Psoas muscle (tissue), 7 donors: ENCODE measurements at regions not wholly inside any gene's neighbourhood (a gene's known extent, or its start where the extent isn't known, plus 50 kb on each side); places are given as distances from the start of the nearest gene placed in this dataset.

Experiments used
- ATAC-seq, 4 donors: fragments of 200-7000 bp; cut with Tn5 transposase; one replicate each; pipeline ENCODE4 v1.9.1; 2020; ENCODE audit warnings: moderate library complexity in 3 of 4, mild to moderate bottlenecking in 2 of 4
- DNase-seq, 2 donors: peaks; one replicate each; pipeline ENCODE4 v3.0.0-alpha.2; 2020
- H3K27ac ChIP-seq: fragments of 200-600 bp; one replicate; pipeline ENCODE4 v1.8.0; 2022
- H3K27me3 ChIP-seq, 3 donors: fragments of 200-600 bp in 1 of 3; one replicate each; pipeline versions ENCODE4 v1.6.1 to v1.8.0; 2013 to 2022; ENCODE audit warnings: low read length in 2 of 3, mild to moderate bottlenecking in 2 of 3, moderate library complexity in 1 of 3; ENCODE audit not compliant: insufficient read depth in 3 of 3
- H3K36me3 ChIP-seq, 2 donors: fragments of 200-600 bp in 1 of 2; one replicate each; pipeline versions ENCODE4 v1.6.1 to v1.8.0; 2013 to 2022; ENCODE audit warnings: low read depth in 1 of 2, mild to moderate bottlenecking in 1 of 2, moderate library complexity in 1 of 2; ENCODE audit not compliant: insufficient read depth in 1 of 2
- H3K4me1 ChIP-seq: fragments of 200-600 bp; one replicate; pipeline ENCODE4 v1.8.0; 2022
- H3K4me3 ChIP-seq: fragments of 200-600 bp; one replicate; pipeline ENCODE4 v1.8.0; 2022; ENCODE audit warnings: mild to moderate bottlenecking
- H3K9me3 ChIP-seq: fragments of 200-600 bp; one replicate; pipeline ENCODE4 v1.8.0; 2022
- CTCF ChIP-seq: fragments of 200-600 bp; IDR thresholded peaks from one replicate; pipeline ENCODE4 v1.8.0; 2022; ENCODE audit warnings: antibody characterized with exemption
- WGBS, 3 donors: extraction: QIAGEN DNeasy Blood & Tissue Kit; methylation state at CpG; one replicate each; pipeline versions ENCODE4 v1.1.6 to v1.1.7; 2013; 5-methylcytosine and 5-hydroxymethylcytosine counted together
- intact Hi-C, 2 donors: fragments of 100-400 bp; cut with DNase I; formaldehyde crosslinking; loops; one replicate each; pipeline versions ENCODE4 v1.11.0 to v1.14.2; 2022
- donor health status: healthy with polysubstance abuse.
- donor health status: DM: no; HTN: no; CAD: no; lungs with moderate emphysema.
- donor health status: Bipolar disorder and iron deficiency.
- donor health status: healthy.
- donor health status: DM: yes; HTN: yes; CAD: no.
- donor health status: DM: no; HTN: no; CAD: no.
- donor health status: DM: yes; HTN: yes; CAD: no.

GRCh38 chr6:4242601-4243000 lies 107.2 kb upstream of the ECI2 start:
- intact Hi-C loops, result no loop called here

GRCh38 chr6:4240148-4240547 lies 104.8 kb upstream of the ECI2 start:
- Histone ChIP-seq H3K36me3 (no peaks in the 10 kb centered on the region), H3K27me3 (no peaks in the 10 kb centered on the region), H3K27ac (no peak overlapping the region), H3K4me1 (no peaks in the 10 kb centered on the region), H3K9me3 (no peaks in the 10 kb centered on the region), H3K4me3 (no peak overlapping the region)
- TF ChIP-seq CTCF, result no peak
- ATAC-seq (no peak), DNase-seq (no peak)
- WGBS, 3 donors, result 90 to 100% (median 96%) methylated on average over 2 of the region's 2 CpGs
- intact Hi-C loops, result no loop called here

More at GRCh38 chr6:4242601-4243000, 107.2 kb upstream of the ECI2 start:
- Histone ChIP-seq H3K4me3 (no peak overlapping the region), H3K27me3 (no peaks in the 10 kb centered on the region), H3K36me3 (no peaks in the 10 kb centered on the region), H3K4me1 (no peaks in the 10 kb centered on the region), H3K9me3 (no peaks in the 10 kb centered on the region), H3K27ac (no peak overlapping the region)
- DNase-seq (no peak), ATAC-seq (no peak)
- WGBS, 3 donors, result 78 to 88% (median 84%) methylated on average over 4 of the region's 4 CpGs
- no peak for TF ChIP-seq CTCF

GRCh38 chr6:4225161-4225872 lies 89.9 kb upstream of the ECI2 start:
- H3K9me3 ChIP-seq, result no peaks in the 10 kb centered on the region
- no peak for DNase-seq
- no peak for ATAC-seq
- H3K4me1 ChIP-seq, result no peaks in the 10 kb centered on the region
- no peak overlapping the region for H3K4me3 ChIP-seq
- no peaks in the 10 kb centered on the region for H3K27me3 ChIP-seq
- WGBS, 3 donors, result 65 to 68% (median 65%) methylated on average over 9 of the region's 9 CpGs
- intact Hi-C loops, result no loop called here
- H3K36me3 ChIP-seq, result no peaks in the 10 kb centered on the region
- no peak overlapping the region for H3K27ac ChIP-seq
- no peak for TF ChIP-seq CTCF

GRCh38 chr6:4224067-4224978 lies 88.9 kb upstream of the ECI2 start:
- intact Hi-C loops, result no loop called here
- no peak overlapping the region for H3K27ac ChIP-seq
- no peaks in the 10 kb centered on the region for H3K36me3 ChIP-seq
- DNase-seq, result no peak
- TF ChIP-seq CTCF, result no peak
- no peaks in the 10 kb centered on the region for H3K27me3 ChIP-seq
- H3K9me3 ChIP-seq, result no peaks in the 10 kb centered on the region
- no peak for ATAC-seq
- H3K4me3 ChIP-seq, result no peak overlapping the region
- no peaks in the 10 kb centered on the region for H3K4me1 ChIP-seq
- 64 to 73% (median 65%) methylated on average over 9 of the region's 9 CpGs for WGBS, 3 donors
